ENCODE measurements at regions not wholly inside any gene's neighbourhood (a gene's known extent, or its start where the extent isn't known, plus 50 kb on each side); places are given as distances from the start of the nearest gene placed in this dataset.
A peak's percentile ranks its signal among the peaks of the same experiment; 100 is the strongest.

DNA sequence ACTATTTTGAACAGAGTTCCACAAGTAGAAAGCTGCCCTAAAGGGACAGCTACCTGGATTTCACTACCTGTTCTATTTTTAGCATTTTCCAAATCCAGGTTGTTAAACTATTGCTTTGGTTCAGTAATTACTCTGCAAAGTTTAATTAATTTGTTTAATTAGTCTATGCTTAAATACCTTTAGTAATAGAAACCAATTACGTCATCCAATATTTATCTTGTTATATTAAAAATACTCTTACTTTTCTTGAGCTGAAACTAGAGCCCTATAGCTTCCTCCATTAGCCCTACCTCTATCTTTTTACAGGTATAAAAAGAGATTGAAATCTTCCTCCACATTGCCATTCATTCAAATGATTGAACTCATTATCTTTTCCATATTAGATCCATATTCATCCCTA is 514.6 kb downstream of the DSC3 start:
- Histone ChIP-seq H3K4me3 (no peak overlapping the region), H3K27me3 (no peaks in the 10 kb centered on the region), H3K36me3 (no peaks in the 10 kb centered on the region), H3K27ac (no peak overlapping the region), H3K9me3 (no peaks in the 10 kb centered on the region), H3K4me1 (no peaks in the 10 kb centered on the region)
- no peak for ATAC-seq
- intact Hi-C loops (cut with DNase I), result no loop called here
- TF ChIP-seq, protein P1, sequence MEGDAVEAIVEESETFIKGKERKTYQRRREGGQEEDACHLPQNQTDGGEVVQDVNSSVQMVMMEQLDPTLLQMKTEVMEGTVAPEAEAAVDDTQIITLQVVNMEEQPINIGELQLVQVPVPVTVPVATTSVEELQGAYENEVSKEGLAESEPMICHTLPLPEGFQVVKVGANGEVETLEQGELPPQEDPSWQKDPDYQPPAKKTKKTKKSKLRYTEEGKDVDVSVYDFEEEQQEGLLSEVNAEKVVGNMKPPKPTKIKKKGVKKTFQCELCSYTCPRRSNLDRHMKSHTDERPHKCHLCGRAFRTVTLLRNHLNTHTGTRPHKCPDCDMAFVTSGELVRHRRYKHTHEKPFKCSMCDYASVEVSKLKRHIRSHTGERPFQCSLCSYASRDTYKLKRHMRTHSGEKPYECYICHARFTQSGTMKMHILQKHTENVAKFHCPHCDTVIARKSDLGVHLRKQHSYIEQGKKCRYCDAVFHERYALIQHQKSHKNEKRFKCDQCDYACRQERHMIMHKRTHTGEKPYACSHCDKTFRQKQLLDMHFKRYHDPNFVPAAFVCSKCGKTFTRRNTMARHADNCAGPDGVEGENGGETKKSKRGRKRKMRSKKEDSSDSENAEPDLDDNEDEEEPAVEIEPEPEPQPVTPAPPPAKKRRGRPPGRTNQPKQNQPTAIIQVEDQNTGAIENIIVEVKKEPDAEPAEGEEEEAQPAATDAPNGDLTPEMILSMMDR (IDR thresholded peaks at IDR 0.05), result no peak
- no peak for DNase-seq

DNA sequence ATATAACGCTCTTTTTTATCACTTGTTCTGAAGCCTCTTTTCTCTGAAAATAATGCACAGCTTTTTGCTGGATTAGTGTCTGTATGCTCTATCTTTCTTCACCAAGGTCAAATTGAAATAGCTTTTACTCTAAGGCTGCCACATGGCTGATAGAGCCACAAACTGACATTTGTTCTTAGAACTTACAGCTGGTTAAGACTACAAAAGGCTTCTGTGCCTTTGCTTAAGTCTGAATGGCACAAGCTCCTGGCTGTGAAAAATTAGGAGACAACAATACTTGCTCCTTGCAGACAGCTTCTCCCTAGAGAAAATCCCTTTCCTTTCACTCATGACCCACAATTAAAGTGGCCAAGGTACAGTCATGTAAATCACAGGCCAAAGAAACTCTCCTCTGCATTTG is 515.3 kb downstream of the DSC3 start:
- Histone ChIP-seq H3K27ac (no peak overlapping the region), H3K4me3 (no peak overlapping the region), H3K4me1 (no peaks in the 10 kb centered on the region), H3K27me3 (no peaks in the 10 kb centered on the region), H3K36me3 (no peaks in the 10 kb centered on the region), H3K9me3 (no peaks in the 10 kb centered on the region)
- DNase-seq (no peak), ATAC-seq (no peak)
- TF ChIP-seq, protein P1 (IDR thresholded peaks at IDR 0.05), result no peak
- intact Hi-C loops (cut with DNase I), result no loop called here

DNA sequence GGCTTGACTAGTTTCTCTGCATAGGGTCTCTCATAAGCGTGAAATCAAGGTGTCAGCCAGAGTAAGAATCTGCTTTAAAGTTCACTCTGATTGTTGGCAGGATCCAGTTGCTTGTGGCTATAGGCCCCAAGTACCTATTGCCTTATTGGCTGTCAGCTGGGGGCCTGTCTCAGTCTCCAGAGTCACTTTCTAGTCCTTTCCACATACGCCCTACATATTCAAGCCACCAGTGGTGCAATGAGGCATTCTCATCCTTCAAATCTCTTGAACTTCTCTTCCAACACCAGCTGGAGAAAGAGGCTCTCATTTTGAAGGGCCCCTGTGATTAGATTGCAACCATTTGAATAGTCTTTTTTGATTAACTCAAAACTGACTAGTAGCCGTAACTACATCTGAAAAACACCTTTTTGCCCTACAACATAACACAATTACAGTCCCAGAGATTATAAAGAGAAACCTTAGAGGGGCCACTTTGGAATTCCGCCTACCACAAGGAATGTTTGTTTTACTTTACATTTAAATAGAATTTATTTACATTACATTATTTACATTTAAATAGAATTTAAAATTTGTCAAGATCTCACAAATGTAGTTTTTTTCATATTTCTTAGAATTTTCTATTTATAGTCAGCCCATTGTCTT is 520.1 kb downstream of the DSC3 start:
- TF ChIP-seq, protein P1 (IDR thresholded peaks at IDR 0.05), result no peak
- no peaks in the 10 kb centered on the region for H3K27me3 ChIP-seq
- H3K4me1 ChIP-seq, result no peaks in the 10 kb centered on the region
- no peak overlapping the region for H3K27ac ChIP-seq
- DNase-seq, result no peak
- ATAC-seq, result no peak
- no peaks in the 10 kb centered on the region for H3K9me3 ChIP-seq
- H3K36me3 ChIP-seq, result no peaks in the 10 kb centered on the region
- intact Hi-C loops (cut with DNase I), result no loop called here
- H3K4me3 ChIP-seq, result no peak overlapping the region

DNA sequence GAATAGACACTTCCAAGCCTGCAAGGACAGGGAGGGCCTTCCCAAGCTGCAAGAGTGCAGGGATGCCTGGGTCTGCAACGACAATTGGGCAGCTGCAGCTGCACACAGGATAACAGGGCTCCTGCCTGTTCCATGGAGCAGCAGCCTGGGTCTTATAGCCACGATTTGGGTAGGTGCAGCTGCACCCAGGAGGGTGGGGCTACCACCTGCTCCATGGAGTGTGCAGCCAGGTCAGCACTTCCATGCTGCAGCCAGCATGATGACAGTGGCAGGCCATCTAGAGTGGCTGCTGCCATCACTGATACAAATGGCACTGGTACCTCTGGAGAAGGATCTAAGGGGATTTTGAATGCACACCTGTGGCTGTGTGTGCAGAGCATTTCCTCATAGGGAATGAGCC is 528.5 kb downstream of the DSC3 start:
- Histone ChIP-seq H3K36me3 (no peaks in the 10 kb centered on the region), H3K4me3 (no peak overlapping the region), H3K27me3 (no peaks in the 10 kb centered on the region), H3K9me3 (no peaks in the 10 kb centered on the region), H3K4me1 (no peaks in the 10 kb centered on the region), H3K27ac (no peak overlapping the region)
- intact Hi-C loops (cut with DNase I), result no loop called here
- ATAC-seq (peak; percentile 24), DNase-seq (no peak)
- TF ChIP-seq, protein P1 (IDR thresholded peaks at IDR 0.05), result no peak

DNA sequence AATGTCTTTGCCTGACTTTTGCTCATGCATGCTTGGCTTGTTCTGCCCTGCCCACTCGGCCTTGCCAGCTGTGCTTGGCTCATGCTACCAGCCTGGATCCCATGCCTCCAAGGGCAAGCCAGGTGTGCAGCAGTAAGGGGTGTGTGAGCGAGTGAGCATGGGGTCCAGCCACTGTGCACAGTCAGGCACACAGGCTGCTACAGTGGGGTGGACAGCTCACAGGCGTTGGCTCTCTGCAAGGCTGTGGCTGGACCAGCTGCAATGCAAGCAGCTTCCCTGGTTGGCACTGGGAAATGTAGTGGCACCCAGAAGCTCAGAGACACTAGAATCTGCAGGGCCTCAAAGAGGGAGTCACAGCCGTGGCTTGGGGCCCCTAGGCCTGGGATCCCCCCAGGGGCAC is 529.7 kb downstream of the DSC3 start:
- Histone ChIP-seq H3K4me1 (no peaks in the 10 kb centered on the region), H3K4me3 (no peak overlapping the region), H3K9me3 (no peaks in the 10 kb centered on the region), H3K27me3 (no peaks in the 10 kb centered on the region), H3K27ac (no peak overlapping the region), H3K36me3 (no peaks in the 10 kb centered on the region)
- TF ChIP-seq, protein P1 (IDR thresholded peaks at IDR 0.05), result no peak
- ATAC-seq (peak; percentile 27), DNase-seq (no peak)
- intact Hi-C loops (cut with DNase I), result no loop called here

DNA sequence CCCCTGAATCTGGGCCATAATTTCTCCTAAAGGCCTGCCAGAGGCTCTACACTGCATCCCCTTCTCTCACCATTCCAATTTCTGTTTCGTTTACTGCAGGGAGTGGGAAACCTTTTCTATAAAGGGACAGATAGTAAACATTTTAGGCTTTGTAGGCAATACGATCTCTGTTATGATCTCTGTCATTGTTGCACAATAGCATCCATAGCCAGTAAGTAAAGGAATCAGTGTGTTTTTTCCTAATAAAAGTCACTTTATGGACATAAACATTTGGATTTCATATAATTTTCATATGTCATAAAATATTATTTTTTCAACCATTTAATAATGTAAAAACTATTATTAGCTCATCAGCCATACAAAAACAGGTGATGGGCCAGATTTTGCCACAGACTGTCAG is 531.7 kb downstream of the DSC3 start:
- Histone ChIP-seq H3K9me3 (no peaks in the 10 kb centered on the region), H3K36me3 (no peaks in the 10 kb centered on the region), H3K27ac (no peak overlapping the region), H3K27me3 (no peaks in the 10 kb centered on the region), H3K4me3 (no peak overlapping the region), H3K4me1 (no peaks in the 10 kb centered on the region)
- TF ChIP-seq, protein P1 (IDR thresholded peaks at IDR 0.05), result no peak
- no peak for ATAC-seq
- intact Hi-C loops (cut with DNase I), result no loop called here
- DNase-seq, result no peak

Measured in upper lobe of right lung (tissue), 1 donor.